ENCODE measurements at regions not wholly inside any gene's neighbourhood (a gene's known extent, or its start where the extent isn't known, plus 50 kb on each side); places are given as distances from the start of the nearest gene placed in this dataset.

GRCh38 chr10:131844529-131845084, 56.2 kb upstream of the PPP2R2D start:
- DNase-seq: no peak

GRCh38 chr10:131845505-131846239, 55.1 kb upstream of the PPP2R2D start:
- no peak for DNase-seq

- DNase-seq: no peak
Observed at GRCh38 chr10:131846240-131847101, 54.3 kb upstream of the PPP2R2D start.

- no peak for DNase-seq
Observed at GRCh38 chr10:131847241-131847783, 53.5 kb upstream of the PPP2R2D start.

- no peak for DNase-seq
Observed at GRCh38 chr10:131848296-131848695, 52.5 kb upstream of the PPP2R2D start.

GRCh38 chr10:131848741-131849590, 51.8 kb upstream of the PPP2R2D start:
- no peak for DNase-seq

- DNase-seq: no peak
Observed at GRCh38 chr10:131849591-131850382, 51.0 kb upstream of the PPP2R2D start.

GRCh38 chr10:131850383-131850870, 50.4 kb upstream of the PPP2R2D start:
- DNase-seq: peak; percentile 79

All from eye (tissue), 1 donor.